MM.1S (cell line): ENCODE measurements at regions not wholly inside any gene's neighbourhood (a gene's known extent, or its start where the extent isn't known, plus 50 kb on each side); places are given as distances from the start of the nearest gene placed in this dataset.

ENCODE experiments used
- CTCF ChIP-seq: fragments of 300-600 bp; sonication (generic); IDR thresholded peaks from 2 replicates; pipeline ENCODE4 v1.5.1; 2016; ENCODE audit warnings: antibody characterized with exemption, low read length, mixed read lengths
- EZH2 ChIP-seq: fragments of 300-600 bp; sonication (generic); optimal IDR thresholded peaks from 2 replicates; pipeline ENCODE3; 2017; ENCODE audit warnings: low read depth, mild to moderate bottlenecking, antibody characterized with exemption, low read length, mixed read lengths
- EZH2phosphoT487 ChIP-seq: fragments of 300-600 bp; sonication (generic); IDR thresholded peaks from 2 replicates; pipeline ENCODE4 v1.6.1; 2018; ENCODE audit warnings: antibody characterized with exemption, low read length

DNA sequence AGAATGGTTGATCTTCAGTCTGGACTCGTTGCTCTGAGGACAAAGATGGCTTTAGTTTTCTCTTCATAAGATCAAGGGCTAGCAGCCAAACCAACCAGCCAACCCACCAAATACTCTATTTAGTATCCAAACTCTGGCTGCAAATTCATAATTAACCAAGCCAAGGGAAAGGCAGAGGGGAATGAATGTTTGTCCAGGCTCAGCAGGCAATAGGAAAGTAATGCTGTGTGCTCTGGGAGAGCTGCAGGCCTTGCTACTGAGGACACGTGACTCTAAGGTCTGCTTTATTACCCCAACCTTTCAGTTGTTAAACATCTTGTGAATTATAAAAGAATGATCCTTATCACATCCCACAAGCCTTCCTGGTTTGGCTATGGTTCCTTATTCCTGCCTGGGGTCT lies 52.3 kb upstream of the GALNT15 start:
- TF ChIP-seq EZH2phosphoT487 (no peak), CTCF (no peak), EZH2 (no peak)
